ENCODE measurements at regions not wholly inside any gene's neighbourhood (a gene's known extent, or its start where the extent isn't known, plus 50 kb on each side); places are given as distances from the start of the nearest gene placed in this dataset.
"Not testable (repeated sequence)": the region's sequence is repeated elsewhere in the genome, so short reads cannot be mapped to it uniquely, and the experiment has no call there.

GRCh38 chr4:130029442-130029841 is 933.5 kb downstream of the C4orf33 start:
- no peak for ATAC-seq
- no peaks in the 10 kb centered on the region for H3K36me3 ChIP-seq
- intact Hi-C loops (cut with DNase I): no loop called here
- no peak for FAIRE-seq
- DNase-seq: no peak
- H3K9me3 ChIP-seq: no peaks in the 10 kb centered on the region
- H3K4me3 ChIP-seq: no peak overlapping the region
- no peaks in the 10 kb centered on the region for H3K27me3 ChIP-seq
- no peak for TF ChIP-seq CTCF (IDR thresholded peaks at IDR 0.05)
- H3K4me1 ChIP-seq: no peaks in the 10 kb centered on the region
- 17 to 21% methylated on average over 1 of the region's 1 CpG for WGBS, 2 donors
- no peak overlapping the region for H3K27ac ChIP-seq

- no peak overlapping the region for H3K4me3 ChIP-seq
- TF ChIP-seq CTCF (IDR thresholded peaks at IDR 0.05): no peak
- FAIRE-seq (no peak), ATAC-seq (no peak), DNase-seq (no peak)
- no peaks in the 10 kb centered on the region for H3K36me3 ChIP-seq
- H3K27ac ChIP-seq: no peak overlapping the region
- WGBS, 2 donors: 93 to 97% methylated on average over 4 of the region's 4 CpGs
- H3K27me3 ChIP-seq: no peaks in the 10 kb centered on the region
- H3K4me1 ChIP-seq: no peaks in the 10 kb centered on the region
- intact Hi-C loops (cut with DNase I): no loop called here
- no peaks in the 10 kb centered on the region for H3K9me3 ChIP-seq
Measured at GRCh38 chr4:130031858-130032257, 935.9 kb downstream of the C4orf33 start.

GRCh38 chr4:130033657-130034056 is 937.7 kb downstream of the C4orf33 start:
- intact Hi-C loops (cut with DNase I); H3K4me1 ChIP-seq; H3K4me3 ChIP-seq; DNase-seq; H3K36me3 ChIP-seq; H3K27ac ChIP-seq; H3K27me3 ChIP-seq; ATAC-seq; H3K9me3 ChIP-seq; FAIRE-seq: not testable (repeated sequence)
- WGBS, 2 donors: 95 to 98% methylated on average over 7 of the region's 7 CpGs

GRCh38 chr4:130034876-130035275 is 938.9 kb downstream of the C4orf33 start:
- H3K9me3 ChIP-seq: no peaks in the 10 kb centered on the region
- H3K27me3 ChIP-seq: no peaks in the 10 kb centered on the region
- FAIRE-seq: no peak
- intact Hi-C loops (cut with DNase I): no loop called here
- H3K36me3 ChIP-seq: no peaks in the 10 kb centered on the region
- H3K4me1 ChIP-seq: no peaks in the 10 kb centered on the region
- no peak for ATAC-seq
- no peak overlapping the region for H3K27ac ChIP-seq
- no peak for TF ChIP-seq CTCF (IDR thresholded peaks at IDR 0.05)
- no peak overlapping the region for H3K4me3 ChIP-seq
- no peak for DNase-seq

- ATAC-seq: no peak
- H3K9me3 ChIP-seq: no peaks in the 10 kb centered on the region
- intact Hi-C loops (cut with DNase I): no loop called here
- no peak for DNase-seq
- no peaks in the 10 kb centered on the region for H3K4me1 ChIP-seq
- no peak for TF ChIP-seq CTCF (IDR thresholded peaks at IDR 0.05)
- 29 to 38% methylated on average over 1 of the region's 1 CpG for WGBS, 2 donors
- no peaks in the 10 kb centered on the region for H3K27me3 ChIP-seq
- no peak overlapping the region for H3K27ac ChIP-seq
- FAIRE-seq: no peak
- no peaks in the 10 kb centered on the region for H3K36me3 ChIP-seq
- H3K4me3 ChIP-seq: no peak overlapping the region
Measured at GRCh38 chr4:130035391-130035790, 939.4 kb downstream of the C4orf33 start.

GRCh38 chr4:130037866-130038265 is 941.9 kb downstream of the C4orf33 start:
- H3K4me3 ChIP-seq; H3K9me3 ChIP-seq; DNase-seq; intact Hi-C loops (cut with DNase I); ATAC-seq; H3K27ac ChIP-seq; H3K4me1 ChIP-seq; H3K27me3 ChIP-seq; H3K36me3 ChIP-seq; FAIRE-seq: not testable (repeated sequence)
- 95 to 96% methylated on average over 13 of the region's 13 CpGs for WGBS, 2 donors

GRCh38 chr4:130038540-130038939 is 942.6 kb downstream of the C4orf33 start:
- ATAC-seq; intact Hi-C loops (cut with DNase I); FAIRE-seq; H3K27me3 ChIP-seq; H3K36me3 ChIP-seq; H3K4me3 ChIP-seq; H3K4me1 ChIP-seq; H3K27ac ChIP-seq; H3K9me3 ChIP-seq: not testable (repeated sequence)
- peak in 1 of 6 donors; percentile 64 for DNase-seq
- 95 to 98% methylated on average over 23 to 32 of the region's 32 CpGs for WGBS, 2 donors

All from pancreas (tissue), 10 donors.